ENCODE measurements at regions not wholly inside any gene's neighbourhood (a gene's known extent, or its start where the extent isn't known, plus 50 kb on each side); places are given as distances from the start of the nearest gene placed in this dataset.

- DNase-seq, result no peak
Measured at GRCh38 chr4:153141238-153141637, 63.0 kb upstream of the TRIM2 start.

DNA sequence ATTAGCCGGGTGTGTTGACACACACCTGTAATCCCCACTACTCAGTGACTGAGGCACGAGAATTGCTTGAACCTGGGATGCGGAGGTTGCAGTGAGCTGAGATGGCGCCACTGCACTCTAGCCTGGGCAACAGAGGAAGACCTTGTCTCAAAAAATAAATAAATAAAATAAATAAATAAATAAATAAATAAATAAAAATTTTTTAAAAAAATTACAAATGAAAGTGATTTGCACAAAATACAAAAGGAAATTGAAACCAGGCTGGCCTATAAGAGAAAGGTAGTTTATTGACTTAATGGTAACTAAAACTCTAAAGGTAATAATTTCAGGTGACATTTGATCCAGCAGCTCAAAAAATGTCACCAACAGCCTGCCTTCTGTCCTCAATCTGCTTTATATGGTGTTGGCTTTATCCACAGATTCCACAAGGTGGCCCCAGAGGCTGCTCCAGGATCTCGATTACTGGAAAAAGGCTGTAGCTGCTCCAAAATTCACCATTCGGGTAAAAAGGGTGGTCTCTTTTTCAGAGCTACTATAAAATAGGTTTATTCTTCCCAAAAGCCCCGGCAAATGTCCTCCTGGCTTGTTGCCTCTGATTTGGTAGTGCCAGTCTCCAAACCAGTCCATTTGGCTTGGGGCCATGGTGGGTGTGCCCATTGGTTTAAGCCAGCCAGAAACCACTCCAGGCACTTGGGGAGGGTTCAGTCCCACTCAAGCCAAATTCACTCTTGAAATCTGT is 61.4 kb upstream of the TRIM2 start:
- peak; percentile 82 for DNase-seq

- peak; percentile 83 for DNase-seq
Measured at GRCh38 chr4:153143527-153144348, 60.5 kb upstream of the TRIM2 start.

DNA sequence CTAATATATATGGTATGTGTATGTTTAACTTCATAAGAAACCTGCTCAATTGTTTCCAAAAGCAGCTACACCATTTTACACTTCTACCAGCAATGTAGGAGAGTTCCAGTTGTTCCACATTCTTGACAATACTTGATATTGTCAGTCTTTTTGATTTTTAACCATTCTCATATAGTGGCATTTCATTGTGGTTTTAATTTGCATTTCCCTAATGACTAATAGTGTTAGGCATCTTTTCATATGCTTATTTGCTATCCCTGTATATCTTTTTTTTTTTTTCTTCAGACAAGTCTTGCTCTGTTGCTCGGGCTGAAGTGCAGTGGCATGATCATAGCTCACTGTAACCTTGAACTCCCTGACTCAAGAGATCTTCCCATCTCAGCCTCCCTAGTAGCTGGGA is 58.2 kb upstream of the TRIM2 start:
- DNase-seq, result peak; percentile 39

DNA sequence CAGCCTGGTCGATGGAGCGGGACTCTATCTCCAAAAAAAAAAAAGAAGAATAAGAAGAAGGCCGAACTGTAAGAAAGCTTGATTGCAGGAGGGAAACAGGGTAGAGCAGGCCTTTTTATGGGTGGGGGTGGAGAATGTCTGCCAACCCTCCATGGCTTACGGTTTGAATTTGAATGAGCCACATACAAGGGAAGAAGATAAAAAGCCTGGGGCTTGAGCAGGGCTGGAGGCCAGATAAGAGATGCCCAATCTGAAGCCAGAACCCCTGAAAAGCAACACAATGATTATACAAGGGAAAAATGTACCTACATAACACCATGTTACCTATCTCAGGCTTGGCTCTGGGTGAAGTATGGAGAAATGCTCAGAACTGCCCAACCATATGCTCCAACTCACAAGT is 57.3 kb upstream of the TRIM2 start:
- no peak for DNase-seq

DNA sequence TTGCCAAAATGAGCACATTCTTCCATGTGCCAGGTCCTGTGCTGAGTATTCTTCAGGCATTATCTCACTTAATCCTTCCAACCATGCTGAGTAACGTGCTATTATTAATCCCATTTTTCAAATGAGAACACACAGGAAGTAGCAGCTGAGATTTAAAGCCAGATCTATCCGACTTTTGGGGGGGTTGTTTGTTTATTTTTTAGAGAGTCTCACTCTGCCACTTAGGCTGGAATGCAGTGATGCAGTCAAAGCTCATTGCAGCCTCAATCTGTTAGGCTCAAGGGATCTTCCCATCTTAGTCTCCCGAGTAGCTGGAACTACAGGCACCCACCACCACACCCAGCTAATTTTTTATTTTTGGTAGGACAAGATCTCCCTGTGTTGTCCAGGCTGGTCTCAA is 55.5 kb upstream of the TRIM2 start:
- peak; percentile 37 for DNase-seq

DNA sequence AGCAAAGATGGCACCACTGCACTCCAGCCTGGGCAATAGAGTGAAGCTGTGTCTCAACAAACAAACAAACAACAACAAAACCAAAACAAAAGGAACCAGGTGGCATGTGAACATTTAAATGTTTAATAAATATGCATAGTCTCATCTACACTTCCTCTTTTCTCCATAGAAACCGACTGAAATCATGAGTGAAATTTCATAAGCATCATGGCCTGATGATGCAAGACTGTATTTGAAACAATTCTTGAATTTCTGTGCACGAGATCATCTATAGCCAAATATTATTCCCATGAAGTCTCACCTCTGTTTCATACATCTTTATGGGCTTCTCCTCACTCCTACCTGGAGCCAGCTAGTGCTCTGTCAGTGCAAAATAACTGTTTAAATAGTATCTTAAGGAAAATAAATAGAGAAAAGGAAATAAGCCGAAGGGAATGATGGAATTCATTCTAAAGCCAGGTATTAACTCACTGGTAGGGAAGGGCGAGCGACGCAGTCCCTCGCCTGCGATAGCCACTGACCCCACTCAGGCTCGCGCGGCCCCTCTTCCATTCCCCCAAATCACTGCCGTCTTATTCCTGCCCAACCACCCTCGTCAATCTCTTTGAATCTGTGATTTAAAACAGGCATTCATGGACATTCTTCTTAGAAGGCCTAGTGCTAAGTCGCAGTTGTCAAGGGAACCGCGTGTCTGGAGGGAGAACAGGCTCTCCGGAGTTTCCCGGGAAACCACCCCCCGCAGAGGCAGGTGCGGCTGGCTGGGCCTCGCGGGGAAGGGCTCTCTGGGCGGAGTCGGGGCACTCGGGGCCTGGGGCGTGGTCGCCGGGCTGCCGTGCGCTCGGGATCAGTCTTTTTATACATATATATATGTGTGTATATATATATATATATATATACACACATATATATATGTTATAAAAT is 52.4 kb upstream of the TRIM2 start:
- DNase-seq, result peak; percentile 42

GRCh38 chr4:153152501-153153338 is 51.5 kb upstream of the TRIM2 start:
- peak; percentile 31 for DNase-seq

GRCh38 chr4:153153339-153153871 is 50.8 kb upstream of the TRIM2 start:
- peak; percentile 48 for DNase-seq

DNA sequence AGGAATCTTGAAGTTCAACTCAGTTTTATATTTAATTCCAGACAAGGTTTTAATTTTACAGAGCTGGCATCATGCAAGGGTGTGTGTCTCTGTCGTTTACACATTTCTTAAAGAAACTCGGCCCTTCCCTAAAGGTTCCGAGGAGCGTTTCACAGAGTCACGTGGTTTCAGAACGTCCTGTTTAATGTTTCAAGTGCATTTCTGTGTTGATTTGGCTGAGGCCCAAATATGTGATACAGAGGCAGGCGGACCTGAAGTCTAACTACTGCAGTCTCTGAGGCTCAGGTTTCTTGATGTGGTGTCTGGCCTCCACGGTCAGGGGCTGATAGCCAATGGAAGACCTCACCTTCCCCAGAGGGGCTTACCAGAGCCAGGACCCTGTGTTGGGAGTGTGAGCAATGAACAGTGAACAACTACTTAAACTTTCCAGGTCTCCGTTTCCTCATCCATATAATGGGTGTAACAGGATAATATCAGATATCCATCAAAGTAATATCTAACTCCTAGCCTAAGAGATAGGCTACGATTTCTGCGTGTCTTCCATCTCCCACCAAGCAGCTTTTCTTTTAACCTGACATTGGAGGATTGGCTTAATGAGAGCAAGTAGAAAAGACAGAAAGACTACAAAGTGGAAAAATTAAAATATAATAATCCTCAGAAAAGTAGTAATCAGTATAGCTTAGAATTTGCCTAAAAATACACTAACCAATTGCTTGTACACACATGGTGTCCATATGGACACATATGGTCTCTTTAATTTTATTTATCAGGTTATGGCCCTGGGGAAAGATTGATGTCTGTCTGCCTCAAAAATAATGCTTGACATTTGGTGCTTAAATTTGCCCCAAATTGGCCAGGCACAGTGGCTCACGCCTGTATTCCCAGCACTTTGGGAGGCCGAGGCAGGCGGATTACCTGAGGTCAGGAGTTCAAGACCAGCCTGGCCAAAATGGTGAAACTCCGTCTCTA is 50.0 kb upstream of the TRIM2 start:
- peak; percentile 79 for DNase-seq
